K562 (cell line): ENCODE measurements at regions not wholly inside any gene's neighbourhood (a gene's known extent, or its start where the extent isn't known, plus 50 kb on each side); places are given as distances from the start of the nearest gene placed in this dataset.
A peak's percentile ranks its signal among the peaks of the same experiment; 100 is the strongest.

ENCODE experiments used
- ATAC-seq: fragments of 200-7000 bp; cut with Tn5 transposase; 3 replicates; pipeline ENCODE4 v1.9.1; 2020; ENCODE audit warnings: moderate library complexity
- BruUV-seq: library from RNA; stranded (reverse); fragments of 400-500 nt; replicated peaks from 2 replicates; lab custom pipeline; 2021; lab: Mats Ljungman, UMichigan
- CTCF ChIA-PET: fragments of 300-600 bp; formaldehyde crosslinking; extraction: SDS; loops from one replicate; lab custom pipeline; 2021; ENCODE audit warnings: low intra/inter-chr PET ratio; lab: Yijun Ruan, JAX
- POLR2A ChIA-PET: fragments of 300-600, 350-650 bp; sonication (Branson Sonifier 250); formaldehyde crosslinking; extraction: SDS; loops from one replicate; lab custom pipeline; 2021; ENCODE audit warnings: antibody characterized with exemption, inconsistent platforms; lab: Yijun Ruan, JAX
- DNase-seq, 4 experiments: peaks; one replicate each; pipeline versions ENCODE4 v3.0.0 to v3.0.0-alpha.2; 2011 to 2018; ENCODE audit warnings: low spot score in 3 of 4, mixed read lengths in 3 of 4; ENCODE audit errors: extremely low read depth in 1 of 4
- FAIRE-seq: peaks from 2 replicates; lab custom pipeline; 2011; peaks lifted over from hg19 to GRCh38; lab: Jason Lieb, UNC
- H2AFZ ChIP-seq: 2 replicates; pipeline ENCODE4 v1.6.0; 2011; ENCODE audit warnings: low read depth, low read length, control low read depth, inconsistent platforms
- H3K27ac ChIP-seq: fragments of 200-600 bp; 3 replicates; pipeline ENCODE4 v1.8.0; 2011; ENCODE audit warnings: low read depth, mild to moderate bottlenecking, control low read depth, inconsistent platforms, low read length, moderate library complexity, mixed read lengths; ENCODE audit errors: extremely low read depth
- H3K27me3 ChIP-seq, 2 experiments: fragments of 300-600 bp in 1 of 2; 2 replicates in 1 of 2; 3 replicates in 1 of 2; pipeline versions ENCODE4 v1.6.0 to v1.8.0; 2011; ENCODE audit warnings: inconsistent platforms in 2 of 2, low read length in 2 of 2, mild to moderate bottlenecking in 1 of 2, mixed read lengths in 1 of 2, moderate library complexity in 1 of 2; ENCODE audit not compliant: control insufficient read depth in 2 of 2, insufficient read depth in 2 of 2
- H3K36me3 ChIP-seq: fragments of 300-600 bp; 3 replicates; pipeline ENCODE4 v1.8.0; 2011; ENCODE audit warnings: mild to moderate bottlenecking, low read length, inconsistent platforms; ENCODE audit not compliant: control insufficient read depth, insufficient read depth
- H3K4me1 ChIP-seq, 2 experiments: fragments of 200-600 bp in 1 of 2; replicated peaks in 1 of 2; 2 replicates in 1 of 2; 3 replicates in 1 of 2; pipeline versions ENCODE4 v1.5.1 to v1.8.0; 2011; ENCODE audit warnings: inconsistent platforms in 2 of 2, low read length in 2 of 2, mild to moderate bottlenecking in 1 of 2, mixed read lengths in 1 of 2, moderate library complexity in 1 of 2; ENCODE audit not compliant: control insufficient read depth in 2 of 2, insufficient read depth in 2 of 2
- H3K4me2 ChIP-seq: 2 replicates; pipeline ENCODE4 v1.6.1; 2011; ENCODE audit warnings: low read length, control low read depth, inconsistent platforms, mixed read lengths; ENCODE audit not compliant: insufficient read depth
- H3K4me3 ChIP-seq: fragments of 200-600 bp; sonication (generic), shearing (Covaris generic); 2 replicates; pipeline ENCODE4 v1.5.1; 2016; ENCODE audit warnings: control low read depth, inconsistent platforms
- H3K79me2 ChIP-seq: fragments of 200-600 bp; 3 replicates; pipeline ENCODE4 v1.8.0; 2011; ENCODE audit warnings: low read length, inconsistent platforms; ENCODE audit not compliant: control insufficient read depth, insufficient read depth
- H3K9ac ChIP-seq, 2 experiments: 2 replicates each; pipeline versions ENCODE4 v1.6.0 to v1.6.1; 2011; ENCODE audit warnings: low read depth in 2 of 2, low read length in 2 of 2, control low read depth in 1 of 2, inconsistent platforms in 1 of 2, mild to moderate bottlenecking in 1 of 2, mixed read lengths in 1 of 2; ENCODE audit not compliant: insufficient read depth in 1 of 2
- H3K9me1 ChIP-seq: one replicate; pipeline ENCODE4 v1.6.0; 2011; ENCODE audit warnings: inconsistent platforms, mild to moderate bottlenecking, low read length, moderate library complexity; ENCODE audit not compliant: control insufficient read depth, insufficient read depth
- H3K9me3 ChIP-seq: replicated peaks from 2 replicates; pipeline ENCODE4 v1.5.1; 2011; ENCODE audit warnings: low read depth, low read length, inconsistent platforms; ENCODE audit not compliant: control insufficient read depth, insufficient read depth
- H4K20me1 ChIP-seq: replicated peaks from 2 replicates; pipeline ENCODE4 v1.6.1; 2011; ENCODE audit warnings: low read length, inconsistent platforms, mixed read lengths; ENCODE audit not compliant: control insufficient read depth, insufficient read depth
- BDP1 ChIP-seq: IDR thresholded peaks from 3 replicates; pipeline ENCODE4 v1.6.1; 2011; ENCODE audit not compliant: insufficient read length, insufficient read depth
- EHMT2 ChIP-seq: fragments of 450-650 bp; IDR thresholded peaks from 2 replicates; pipeline ENCODE4 v1.6.1; 2018; ENCODE audit warnings: antibody characterized with exemption
- FOXK1 ChIP-seq: sonication (generic); formaldehyde crosslinking; IDR thresholded peaks from 2 replicates; pipeline ENCODE4 v1.8.0; 2022; ENCODE audit warnings: missing genetic modification reagents, mild to moderate bottlenecking, borderline replicate concordance
- ILK ChIP-seq: fragments of 450-650 bp; IDR thresholded peaks from 2 replicates; pipeline ENCODE4 v1.6.1; 2016; ENCODE audit warnings: missing genetic modification characterization, low read depth, mild to moderate bottlenecking, missing compliant biosample characterization, moderate library complexity, borderline replicate concordance
- NFATC3 ChIP-seq: fragments of 450-650 bp; IDR thresholded peaks from 2 replicates; pipeline ENCODE4 v1.6.1; 2017; ENCODE audit warnings: mild to moderate bottlenecking
- RAD51 ChIP-seq: fragments of 450-650 bp; IDR thresholded peaks from 2 replicates; pipeline ENCODE4 v1.7.1; 2016; ENCODE audit warnings: low read depth, mild to moderate bottlenecking, borderline replicate concordance
- RB1 ChIP-seq: fragments of 450-650 bp; IDR thresholded peaks from 2 replicates; pipeline ENCODE4 v1.6.1; 2017; ENCODE audit warnings: low read depth, mild to moderate bottlenecking
- RBM14 ChIP-seq: fragments of 200-400 bp; formaldehyde crosslinking; IDR thresholded peaks from 2 replicates; pipeline ENCODE4 v1.6.1; 2018; ENCODE audit warnings: low read depth, mild to moderate bottlenecking, low read length, moderate library complexity, borderline replicate concordance; ENCODE audit not compliant: insufficient read depth
- SRF ChIP-seq, 2 experiments: fragments of 250-450, 450-650 bp in 1 of 2; sonication (Bioruptor Pico) in 1 of 2; sonication (generic) in 1 of 2; formaldehyde crosslinking; IDR thresholded peaks; 2 replicates each; pipeline versions ENCODE4 v1.5.0 to v1.5.1; 2020 to 2022; ENCODE audit warnings: mild to moderate bottlenecking in 1 of 2, missing genetic modification reagents in 1 of 2
- TEAD4 ChIP-seq, 2 experiments: sonication (generic) in 1 of 2; formaldehyde crosslinking in 1 of 2; IDR thresholded peaks; 2 replicates each; pipeline versions ENCODE4 v1.6.1 to v1.8.0; 2012 to 2022; ENCODE audit warnings: borderline replicate concordance in 1 of 2, inconsistent platforms in 1 of 2, low read length in 1 of 2, mild to moderate bottlenecking in 1 of 2, missing genetic modification reagents in 1 of 2
- ZFX ChIP-seq: sonication (generic); formaldehyde crosslinking; IDR thresholded peaks from 2 replicates; pipeline ENCODE4 v1.8.0; 2022; ENCODE audit warnings: mild to moderate bottlenecking, missing genetic modification reagents, moderate library complexity
- ZNF133 ChIP-seq: fragments of 250-450 bp; sonication (Bioruptor Pico); IDR thresholded peaks from 2 replicates; pipeline ENCODE4 v1.4.0; 2020; ENCODE audit warnings: mild to moderate bottlenecking
- ZNF134 ChIP-seq: fragments of 250-450 bp; sonication (Bioruptor Pico); conservative IDR thresholded peaks from 2 replicates; pipeline ENCODE4 v1.4.0; 2020
- ZNF217 ChIP-seq: sonication (generic); formaldehyde crosslinking; IDR thresholded peaks from 2 replicates; pipeline ENCODE4 v1.8.0; 2022; ENCODE audit warnings: mild to moderate bottlenecking, missing genetic modification reagents
- ZNF57 ChIP-seq: fragments of 450-650 bp; formaldehyde crosslinking; IDR thresholded peaks from 2 replicates; pipeline ENCODE4 v1.4.0; 2020; ENCODE audit warnings: mild to moderate bottlenecking, moderate library complexity
- ZNF609 ChIP-seq: sonication (generic); formaldehyde crosslinking; IDR thresholded peaks from 2 replicates; pipeline ENCODE4 v1.8.1; 2023; ENCODE audit warnings: missing genetic modification reagents, mild to moderate bottlenecking, borderline replicate concordance
- ZNF77 ChIP-seq: fragments of 250-450 bp; sonication (Bioruptor Pico); IDR thresholded peaks from 2 replicates; pipeline ENCODE4 v1.5.0; 2020
- WGBS: fragments of 100-300 bp; shearing (Covaris generic); methylation state at CpG from one replicate; pipeline ENCODE4 v1.1.6; 2016; ENCODE audit warnings: low coverage, mixed read lengths; ENCODE audit not compliant: insufficient coverage; ENCODE audit errors: missing lambda C conversion rate; 5-methylcytosine and 5-hydroxymethylcytosine counted together
- in situ Hi-C: fragments of 300-500 bp; cut with MboI; formaldehyde crosslinking; loops from 4 replicates; pipeline ENCODE4 v1.15.0; 2018; ENCODE audit warnings: inconsistent platforms, mixed read lengths
- intact Hi-C: fragments of 100-400 bp; cut with micrococcal nuclease; formaldehyde crosslinking; loops from 2 replicates; pipeline ENCODE4 v1.14.2; 2022

- Histone ChIP-seq H4K20me1 (no peaks in the 10 kb centered on the region), H3K27me3 (no peaks in the 10 kb centered on the region), H3K4me3 (no peak overlapping the region), H3K9me3 (0 out of 2 replicates have a peak, but pooled peaks cover 3% of the 10 kb centered on the region), H2AFZ (no peak overlapping the region), H3K27ac (no peak overlapping the region), H3K9ac (no peak overlapping the region), H3K9me1 (no peaks in the 10 kb centered on the region), H3K79me2 (no peaks in the 10 kb centered on the region), H3K36me3 (no peaks in the 10 kb centered on the region), H3K4me2 (no peak overlapping the region), H3K4me1 (peaks cover 0 to 5% of the 10 kb centered on the region in 2 experiments; a peak in 1 of 5 replicates)
- intact Hi-C loops (no loop called here), in situ Hi-C loops (no loop called here)
- BruUV-seq: no TSS peak
- TF ChIP-seq RBM14 (no peak), TEAD4 (IDR thresholded peaks at IDR 0.05; ENCODE audit: low read length) (no peak), TEAD4 (CRISPR knock-in tag; IDR thresholded peaks at IDR 0.05; ENCODE audit: borderline replicate concordance) (no peak), ZNF134 (no peak), SRF (CRISPR knock-in tag; IDR thresholded peaks at IDR 0.05) (no peak), RB1 (no peak), ZNF217 (no peak), FOXK1 (CRISPR knock-in tag) (no peak), NFATC3 (no peak), RAD51 (no peak), BDP1 (no peak), ZNF77 (no peak), EHMT2 (no peak), ZFX (CRISPR knock-in tag) (no peak), ZNF133 (CRISPR knock-in tag) (no peak), ZNF609 (CRISPR knock-in tag) (no peak), ZNF57 (CRISPR knock-in tag) (no peak), ILK (no peak)
- 78% methylated on average over 2 of the region's 2 CpGs for WGBS
- CTCF ChIA-PET: no interaction called here
- no peak for DNase-seq
- ATAC-seq: peak; percentile 17; the same call in 2 of the 3 replicates
- POLR2A ChIA-PET: no interaction called here
- FAIRE-seq: no peak
These were observed 126.7 kb downstream of the ARL4A start for GRCh38 chr7:12814107-12814506.
